SK-N-SH treated with all-trans-retinoic acid at 6 μM for 48 hours (cell line): ENCODE measurements at regions not wholly inside any gene's neighbourhood (a gene's known extent, or its start where the extent isn't known, plus 50 kb on each side); places are given as distances from the start of the nearest gene placed in this dataset.

Source experiments
- ATAC-seq: fragments of 200-7000 bp; cut with Tn5 transposase; 3 replicates; pipeline ENCODE4 v1.9.1; 2020; ENCODE audit warnings: mild to moderate bottlenecking, moderate library complexity
- ARNTL ChIP-seq: fragments of 450-650 bp; formaldehyde crosslinking; IDR thresholded peaks from 2 replicates; pipeline ENCODE4 v1.5.0; 2020; ENCODE audit warnings: low read depth, mild to moderate bottlenecking, moderate library complexity, borderline replicate concordance
- CREB5 ChIP-seq: fragments of 250-450 bp; sonication (Bioruptor Pico); IDR thresholded peaks from 2 replicates; pipeline ENCODE4 v1.5.1; 2020; ENCODE audit warnings: low read depth, mild to moderate bottlenecking, moderate library complexity
- CSDC2 ChIP-seq: fragments of 250-450 bp; sonication (Bioruptor Pico); IDR thresholded peaks from 2 replicates; pipeline ENCODE4 v1.5.0; 2020; ENCODE audit warnings: mild to moderate bottlenecking, moderate library complexity
- CSRNP3 ChIP-seq: fragments of 250-450 bp; sonication (Bioruptor Pico); IDR thresholded peaks from 2 replicates; pipeline ENCODE4 v1.5.1; 2021; ENCODE audit warnings: mild to moderate bottlenecking, moderate library complexity
- ESRRG ChIP-seq: fragments of 250-450 bp; sonication (Bioruptor Pico); IDR thresholded peaks from 2 replicates; pipeline ENCODE4 v1.6.1; 2021; ENCODE audit warnings: mild to moderate bottlenecking
- ISL1 ChIP-seq: fragments of 250-450 bp; sonication (Bioruptor Pico); IDR thresholded peaks from 2 replicates; pipeline ENCODE4 v2.1.2; 2022; ENCODE audit warnings: mild to moderate bottlenecking, moderate library complexity
- OSR1 ChIP-seq: fragments of 250-450 bp; sonication (Bioruptor Pico); IDR thresholded peaks from 2 replicates; pipeline ENCODE4 v1.8.0; 2022; ENCODE audit warnings: moderate library complexity, mild to moderate bottlenecking, inconsistent platforms
- PATZ1 ChIP-seq: fragments of 250-450 bp; sonication (Bioruptor Pico); IDR thresholded peaks from 2 replicates; pipeline ENCODE4 v1.8.0; 2020; ENCODE audit warnings: mild to moderate bottlenecking, moderate library complexity, borderline replicate concordance
- POU6F1 ChIP-seq: fragments of 250-450 bp; sonication (Bioruptor Pico); IDR thresholded peaks from 2 replicates; pipeline ENCODE4 v1.8.0; 2021; ENCODE audit warnings: low read depth, mild to moderate bottlenecking, moderate library complexity, borderline replicate concordance
- PPARA ChIP-seq: fragments of 250-450 bp; sonication (Bioruptor Pico); IDR thresholded peaks from 2 replicates; pipeline ENCODE4 v1.5.0; 2020; ENCODE audit warnings: mild to moderate bottlenecking, borderline replicate concordance
- RARB ChIP-seq: fragments of 250-450 bp; sonication (Bioruptor Pico); IDR thresholded peaks from 2 replicates; pipeline ENCODE4 v1.8.0; 2021; ENCODE audit warnings: mild to moderate bottlenecking, moderate library complexity
- SNAI2 ChIP-seq: fragments of 250-450 bp; sonication (Bioruptor Pico); IDR thresholded peaks from 2 replicates; pipeline ENCODE4 v1.5.0; 2020; ENCODE audit warnings: mild to moderate bottlenecking, moderate library complexity
- TCF4 ChIP-seq: fragments of 250-450 bp; sonication (Bioruptor Pico); IDR thresholded peaks from 2 replicates; pipeline ENCODE4 v1.8.0; 2021; ENCODE audit warnings: mild to moderate bottlenecking, moderate library complexity, borderline replicate concordance
- TOX ChIP-seq: fragments of 250-450 bp; sonication (Bioruptor Pico); IDR thresholded peaks from 2 replicates; pipeline ENCODE4 v1.8.0; 2021; ENCODE audit warnings: mild to moderate bottlenecking, moderate library complexity, borderline replicate concordance
- ZFP3 ChIP-seq: fragments of 250-450 bp; sonication (Bioruptor Pico); IDR thresholded peaks from 2 replicates; pipeline ENCODE4 v1.5.0; 2020; ENCODE audit warnings: mild to moderate bottlenecking, moderate library complexity
- ZNF565 ChIP-seq: fragments of 450-650 bp; formaldehyde crosslinking; conservative IDR thresholded peaks from 2 replicates; pipeline ENCODE4 v1.5.0; 2020; ENCODE audit warnings: low read depth, mild to moderate bottlenecking, moderate library complexity
- ZNF70 ChIP-seq: fragments of 450-650 bp; formaldehyde crosslinking; IDR thresholded peaks from 2 replicates; pipeline ENCODE4 v1.5.0; 2020; ENCODE audit warnings: mild to moderate bottlenecking, moderate library complexity
- ZNF8 ChIP-seq: fragments of 450-650 bp; formaldehyde crosslinking; IDR thresholded peaks from 2 replicates; pipeline ENCODE4 v1.5.0; 2020; ENCODE audit warnings: mild to moderate bottlenecking, moderate library complexity

- ATAC-seq = no peak
- TF ChIP-seq TOX (CRISPR knock-in tag) = no peak
- no peak for TF ChIP-seq ARNTL (CRISPR knock-in tag)
- no peak for TF ChIP-seq CSDC2 (CRISPR knock-in tag)
- no peak for TF ChIP-seq ESRRG (CRISPR knock-in tag)
- TF ChIP-seq, all 23 proteins: peak for 0
Measured at GRCh38 chr10:117601716-117602115, 59.2 kb downstream of the EMX2 start.

GRCh38 chr10:117603081-117603480, 60.5 kb downstream of the EMX2 start:
- no peak for TF ChIP-seq CSDC2 (CRISPR knock-in tag)
- TF ChIP-seq TOX (CRISPR knock-in tag) = no peak
- no peak for TF ChIP-seq CSRNP3
- TF ChIP-seq ZNF565 (CRISPR knock-in tag) = no peak
- TF ChIP-seq PATZ1 = no peak
- no peak for TF ChIP-seq ARNTL (CRISPR knock-in tag)
- no peak for TF ChIP-seq POU6F1 (CRISPR knock-in tag)
- no peak for TF ChIP-seq SNAI2 (CRISPR knock-in tag)
- no peak for TF ChIP-seq ZNF8 (CRISPR knock-in tag)
- no peak for TF ChIP-seq TCF4 (CRISPR knock-in tag)
- no peak for TF ChIP-seq ESRRG (CRISPR knock-in tag)
- no peak for TF ChIP-seq PPARA (CRISPR knock-in tag)
- no peak for TF ChIP-seq ZFP3
- TF ChIP-seq ISL1 (CRISPR knock-in tag) = no peak
- TF ChIP-seq OSR1 = no peak
- no peak for ATAC-seq

- TF ChIP-seq RARB = no peak
- TF ChIP-seq PATZ1 = no peak
- TF ChIP-seq PPARA (CRISPR knock-in tag) = no peak
- no peak for TF ChIP-seq ZNF70 (CRISPR knock-in tag)
- no peak for TF ChIP-seq TCF4 (CRISPR knock-in tag)
- no peak for TF ChIP-seq CSDC2 (CRISPR knock-in tag)
- TF ChIP-seq ZNF565 (CRISPR knock-in tag) = no peak
- TF ChIP-seq TOX (CRISPR knock-in tag) = no peak
- no peak for TF ChIP-seq ARNTL (CRISPR knock-in tag)
- TF ChIP-seq SNAI2 (CRISPR knock-in tag) = no peak
- TF ChIP-seq ESRRG (CRISPR knock-in tag) = no peak
- no peak for TF ChIP-seq CREB5 (CRISPR knock-in tag)
- TF ChIP-seq POU6F1 (CRISPR knock-in tag) = no peak
- no peak for TF ChIP-seq ZFP3
- ATAC-seq = no peak
Measured at GRCh38 chr10:117603726-117604125, 61.2 kb downstream of the EMX2 start.
